ENCODE measurements at regions not wholly inside any gene's neighbourhood (a gene's known extent, or its start where the extent isn't known, plus 50 kb on each side); places are given as distances from the start of the nearest gene placed in this dataset.

- TF ChIP-seq POLR2A (IDR thresholded peaks at IDR 0.05; ENCODE audit: low read depth, low read length), result no peak
- no peak for TF ChIP-seq SPI1 (IDR thresholded peaks at IDR 0.05; ENCODE audit: low read depth, low read length)
- no peak for TF ChIP-seq TAF1 (IDR thresholded peaks at IDR 0.05; ENCODE audit: low read depth, low read length)
- no peak for TF ChIP-seq POLR2AphosphoS5 (IDR thresholded peaks at IDR 0.05; ENCODE audit: low read depth, low read length)
- no peak for TF ChIP-seq POU2F2 (IDR thresholded peaks at IDR 0.05; ENCODE audit: low read depth, low read length)
These were observed 147.9 kb downstream of the SST start for GRCh38 chr3:187522293-187522692.

All from GM12891 (cell line).